ENCODE measurements at regions not wholly inside any gene's neighbourhood (a gene's known extent, or its start where the extent isn't known, plus 50 kb on each side); places are given as distances from the start of the nearest gene placed in this dataset.

- H3K4me3 ChIP-seq (ENCODE audit: low read depth, low read length) = no peak overlapping the region
- no peaks in the 10 kb centered on the region for H3K36me3 ChIP-seq (ENCODE audit: control insufficient read depth, insufficient read depth, low read length)
- POLR2A ChIA-PET = no interaction called here
- DNase-seq (ENCODE audit: low read depth) = no peak
- no peak for TF ChIP-seq CTCF (IDR thresholded peaks at IDR 0.05; ENCODE audit: insufficient read depth, low read depth, low read length)
- CTCF ChIA-PET = no interaction called here
- H3K27me3 ChIP-seq (ENCODE audit: control insufficient read depth, insufficient read depth, low read length) = peaks cover 9% of the 10 kb centered on the region; the same call in 1 of the 2 replicates
Observed at GRCh38 chr6:4616311-4616710, 159.9 kb upstream of the CDYL start.

DNA sequence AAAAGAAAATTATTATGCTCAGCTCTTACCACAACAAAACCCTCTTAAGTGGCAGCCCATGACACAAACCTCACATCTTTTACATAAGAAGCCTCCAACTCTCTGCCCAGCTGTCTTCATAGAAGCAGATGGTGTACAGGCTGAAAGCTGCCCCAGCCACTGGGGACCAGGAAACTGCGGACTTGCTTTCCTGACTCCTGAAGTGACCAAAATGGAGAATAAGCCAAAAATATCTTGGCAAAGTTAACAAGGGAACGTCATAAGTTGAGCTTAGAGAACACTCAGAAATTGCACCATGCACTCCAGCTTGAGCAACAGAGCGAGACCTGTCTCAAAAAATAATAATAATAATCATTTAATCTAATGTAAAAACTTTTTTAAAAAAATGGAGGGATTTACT is 160.3 kb upstream of the CDYL start:
- CTCF ChIA-PET = no interaction called here
- no peak for TF ChIP-seq CTCF (IDR thresholded peaks at IDR 0.05; ENCODE audit: insufficient read depth, low read depth, low read length)
- DNase-seq (ENCODE audit: low read depth) = no peak
- H3K4me3 ChIP-seq (ENCODE audit: low read depth, low read length) = no peak overlapping the region
- POLR2A ChIA-PET = no interaction called here
- peaks cover 9% of the 10 kb centered on the region; the same call in 1 of the 2 replicates for H3K27me3 ChIP-seq (ENCODE audit: control insufficient read depth, insufficient read depth, low read length)
- H3K36me3 ChIP-seq (ENCODE audit: control insufficient read depth, insufficient read depth, low read length) = no peaks in the 10 kb centered on the region

DNA sequence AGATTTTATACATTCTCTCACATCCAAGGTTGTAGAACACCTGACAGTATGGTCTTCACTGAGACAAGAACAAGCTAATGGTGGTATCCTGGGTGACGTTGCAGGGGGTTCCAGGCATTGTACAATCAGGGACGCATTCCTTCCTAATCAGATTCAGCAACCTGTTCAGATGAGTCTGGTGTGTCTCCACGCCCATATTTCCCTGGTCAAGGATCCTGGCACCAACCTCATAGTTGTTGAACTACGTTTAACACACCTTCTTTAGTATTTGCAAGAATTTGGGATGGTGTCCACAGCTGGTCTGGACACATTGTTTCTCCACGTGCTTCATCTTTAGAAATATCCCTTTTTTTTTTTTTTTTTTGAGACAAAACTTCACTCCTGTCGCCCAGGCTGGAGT is 161.0 kb upstream of the CDYL start:
- H3K4me3 ChIP-seq (ENCODE audit: low read depth, low read length) = no peak overlapping the region
- CTCF ChIA-PET = interaction anchor here (1.5 kb wide), 1 partner anchor 10 kb away, joined by 3 read pairs; no protein-coding TSS in a partner anchor
- TF ChIP-seq CTCF (IDR thresholded peaks at IDR 0.05; ENCODE audit: insufficient read depth, low read depth, low read length) = no peak
- no peak for DNase-seq (ENCODE audit: low read depth)
- H3K36me3 ChIP-seq (ENCODE audit: control insufficient read depth, insufficient read depth, low read length) = no peaks in the 10 kb centered on the region
- POLR2A ChIA-PET = no interaction called here
- H3K27me3 ChIP-seq (ENCODE audit: control insufficient read depth, insufficient read depth, low read length) = peaks cover 9% of the 10 kb centered on the region; the same call in 1 of the 2 replicates

DNA sequence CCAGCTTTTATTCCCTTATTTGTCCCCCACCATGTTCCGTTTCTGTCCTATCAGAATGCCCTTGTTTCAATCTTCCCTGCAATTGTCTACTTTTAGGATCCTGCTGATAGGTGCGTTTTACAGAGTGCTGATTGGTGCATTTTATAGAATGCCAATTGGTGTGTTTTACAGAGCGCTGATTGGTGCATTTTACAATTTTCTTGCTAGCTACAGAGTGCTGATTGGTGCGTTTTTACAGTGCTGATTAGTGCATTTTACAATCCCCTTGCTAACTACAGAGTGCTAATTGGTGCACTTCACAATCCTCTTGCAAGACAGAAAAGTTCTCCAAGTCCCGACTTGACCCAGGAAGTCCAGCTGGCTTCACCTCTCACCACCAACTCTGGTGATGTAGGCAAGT is 161.6 kb upstream of the CDYL start:
- H3K4me3 ChIP-seq (ENCODE audit: low read depth, low read length) = no peak overlapping the region
- POLR2A ChIA-PET = no interaction called here
- peaks cover 9% of the 10 kb centered on the region; the same call in 1 of the 2 replicates for H3K27me3 ChIP-seq (ENCODE audit: control insufficient read depth, insufficient read depth, low read length)
- no peaks in the 10 kb centered on the region for H3K36me3 ChIP-seq (ENCODE audit: control insufficient read depth, insufficient read depth, low read length)
- no peak for DNase-seq (ENCODE audit: low read depth)
- CTCF ChIA-PET = interaction anchor here (1.5 kb wide), 1 partner anchor 9 kb away, joined by 3 read pairs; no protein-coding TSS in a partner anchor
- TF ChIP-seq CTCF (IDR thresholded peaks at IDR 0.05; ENCODE audit: insufficient read depth, low read depth, low read length) = no peak

DNA sequence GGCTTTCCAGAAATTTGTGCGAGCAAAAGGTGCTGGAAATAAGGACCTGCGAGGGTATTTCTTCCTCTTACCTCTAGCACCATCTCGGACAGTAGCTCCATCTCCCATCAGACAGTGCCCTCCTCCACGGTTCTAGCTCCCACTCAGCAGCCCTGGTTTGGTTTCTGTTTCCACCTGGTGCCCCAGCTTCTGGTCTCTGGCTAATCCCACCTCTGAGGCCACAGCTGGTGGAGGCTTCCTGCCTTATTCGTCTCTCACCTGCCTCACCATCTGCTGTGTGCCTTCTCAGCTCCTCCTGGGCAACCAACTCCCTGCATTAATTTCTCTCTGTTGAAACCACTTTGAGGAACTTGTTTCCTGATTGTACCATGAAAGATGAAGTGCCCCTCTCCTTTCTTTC is 162.4 kb upstream of the CDYL start:
- Histone ChIP-seq H3K4me3 (ENCODE audit: low read depth, low read length) (no peak overlapping the region), H3K27me3 (ENCODE audit: control insufficient read depth, insufficient read depth, low read length) (peaks cover 9% of the 10 kb centered on the region; the same call in 1 of the 2 replicates), H3K36me3 (ENCODE audit: control insufficient read depth, insufficient read depth, low read length) (no peaks in the 10 kb centered on the region)
- POLR2A ChIA-PET = no interaction called here
- no peak for DNase-seq (ENCODE audit: low read depth)
- CTCF ChIA-PET = interaction anchor here (0.6 kb wide), 1 partner anchor 17 kb away, joined by 3 read pairs; no protein-coding TSS in a partner anchor
- TF ChIP-seq CTCF (IDR thresholded peaks at IDR 0.05; ENCODE audit: insufficient read depth, low read depth, low read length) = no peak
